GM19023 (cell line): ENCODE measurements at regions not wholly inside any gene's neighbourhood (a gene's known extent, or its start where the extent isn't known, plus 50 kb on each side); places are given as distances from the start of the nearest gene placed in this dataset.
A peak's percentile ranks its signal among the peaks of the same experiment; 100 is the strongest.

Source experiments
- ATAC-seq: cut with Tn5 transposase; IDR thresholded peaks from one replicate; pipeline ENCODE4 v1.9.1; 2021; ENCODE audit warnings: mild to moderate bottlenecking, moderate library complexity; ENCODE audit not compliant: unreplicated experiment

DNA sequence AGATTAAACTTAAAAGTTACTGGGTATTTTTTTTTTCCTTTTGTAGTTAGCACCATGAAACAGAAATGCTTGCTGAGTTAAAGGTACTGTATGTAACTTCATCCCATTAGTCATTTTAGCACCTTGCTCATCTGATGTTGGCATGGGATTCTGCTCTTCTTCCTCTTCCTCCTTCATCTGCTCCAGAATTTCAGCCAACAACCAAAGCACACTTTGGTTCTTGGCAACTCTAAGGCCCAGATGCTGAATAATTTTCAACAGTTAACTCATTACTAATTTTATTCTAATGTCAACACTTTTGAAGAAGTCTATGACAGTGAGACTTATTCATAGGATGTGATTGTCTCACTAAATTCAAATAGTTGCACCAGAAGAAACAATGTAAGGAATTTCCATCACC, 359.2 kb downstream of the KCTD12 start:
- no peak for ATAC-seq

GRCh38 chr13:76523740-76524340, 362.4 kb downstream of the KCTD12 start:
- no peak for ATAC-seq

GRCh38 chr13:76522083-76522755, 364.0 kb downstream of the KCTD12 start:
- no peak for ATAC-seq

DNA sequence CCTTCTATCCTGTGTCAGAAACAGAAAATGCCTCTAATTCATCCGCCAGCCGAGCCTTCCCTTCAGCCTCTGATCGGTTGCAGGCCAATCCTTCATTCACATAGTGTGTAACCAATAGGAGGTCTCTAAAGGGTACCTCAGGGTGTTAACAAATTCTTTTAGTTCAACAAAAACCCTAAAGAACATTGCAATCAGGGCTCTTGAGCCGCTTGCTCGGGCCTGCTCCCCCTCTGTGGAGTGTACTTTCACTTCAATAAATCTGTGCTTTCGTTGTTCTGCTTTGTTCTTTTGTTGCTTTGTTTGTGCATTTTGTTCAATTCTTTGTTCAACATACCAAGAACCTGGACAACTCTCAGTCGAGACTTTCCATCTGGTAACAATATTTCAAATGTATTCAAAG, 366.5 kb downstream of the KCTD12 start:
- ATAC-seq: no peak

- ATAC-seq: no peak
Measured at GRCh38 chr13:76516586-76516985, 369.6 kb downstream of the KCTD12 start.

DNA sequence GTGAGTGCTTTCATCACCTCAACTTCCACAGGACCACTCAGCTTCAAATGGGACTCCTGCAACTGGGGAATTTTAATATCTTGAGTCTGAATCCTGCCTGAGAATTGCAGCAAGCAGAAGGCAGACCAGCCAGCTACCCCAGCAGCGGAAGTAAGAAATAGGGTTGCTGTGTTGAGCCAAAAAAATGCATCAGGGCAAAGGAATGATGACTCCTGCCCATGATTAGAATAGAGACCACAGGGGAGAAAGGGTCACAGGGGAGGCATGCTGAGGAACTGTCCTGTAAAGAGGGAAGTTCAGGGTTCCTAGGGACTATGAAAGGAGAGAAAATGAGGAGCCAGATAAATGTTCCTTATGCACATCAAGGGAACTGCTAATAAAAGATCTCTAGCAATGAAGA, 370.2 kb downstream of the KCTD12 start:
- no peak for ATAC-seq

- no peak for ATAC-seq
Measured at GRCh38 chr13:76512721-76513145, 373.5 kb downstream of the KCTD12 start.

GRCh38 chr13:76505437-76505836, 380.8 kb downstream of the KCTD12 start:
- no peak for ATAC-seq

GRCh38 chr13:76503766-76504165, 382.4 kb downstream of the KCTD12 start:
- ATAC-seq: no peak

GRCh38 chr13:76503291-76503690, 382.9 kb downstream of the KCTD12 start:
- ATAC-seq: no peak

- no peak for ATAC-seq
Measured at GRCh38 chr13:76500894-76501293, 385.3 kb downstream of the KCTD12 start.

DNA sequence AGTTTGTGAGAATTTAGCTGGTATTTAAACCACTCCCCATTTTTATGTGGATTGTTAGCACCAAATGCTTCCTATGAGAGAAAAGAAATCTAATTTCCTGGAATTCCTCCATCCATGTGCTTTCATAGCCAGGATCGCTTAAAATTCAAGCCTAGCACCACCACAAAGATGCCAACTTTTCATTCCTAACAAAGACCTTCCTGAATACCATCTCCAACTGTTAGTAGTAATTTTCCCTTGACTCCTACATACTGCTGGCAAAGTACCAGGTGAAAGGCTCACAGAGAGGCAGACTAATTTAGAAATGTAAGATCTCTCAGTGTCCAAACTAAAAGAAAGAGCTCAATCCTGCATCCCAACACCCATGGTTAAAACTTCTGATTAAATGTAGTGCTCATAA, 386.3 kb downstream of the KCTD12 start:
- ATAC-seq: no peak

DNA sequence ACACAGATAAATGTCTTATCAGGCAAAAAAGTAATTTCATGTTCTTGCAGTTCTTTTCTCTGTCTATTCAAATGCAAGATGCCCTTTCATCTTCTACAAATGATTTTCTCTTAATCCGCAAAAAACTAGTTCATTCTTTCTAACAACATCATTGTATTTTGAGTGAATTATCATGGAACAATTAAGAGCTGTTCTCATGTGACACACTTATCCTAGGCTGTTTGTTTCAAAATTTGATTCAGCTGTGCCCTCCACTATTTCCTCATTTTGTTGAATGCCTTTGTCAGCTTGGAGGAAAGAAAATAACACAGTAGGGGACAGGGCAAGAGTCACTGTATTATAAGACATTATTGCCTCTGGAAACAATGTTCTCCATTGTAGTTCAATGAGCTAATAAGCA, 396.9 kb downstream of the KCTD12 start:
- no peak for ATAC-seq

DNA sequence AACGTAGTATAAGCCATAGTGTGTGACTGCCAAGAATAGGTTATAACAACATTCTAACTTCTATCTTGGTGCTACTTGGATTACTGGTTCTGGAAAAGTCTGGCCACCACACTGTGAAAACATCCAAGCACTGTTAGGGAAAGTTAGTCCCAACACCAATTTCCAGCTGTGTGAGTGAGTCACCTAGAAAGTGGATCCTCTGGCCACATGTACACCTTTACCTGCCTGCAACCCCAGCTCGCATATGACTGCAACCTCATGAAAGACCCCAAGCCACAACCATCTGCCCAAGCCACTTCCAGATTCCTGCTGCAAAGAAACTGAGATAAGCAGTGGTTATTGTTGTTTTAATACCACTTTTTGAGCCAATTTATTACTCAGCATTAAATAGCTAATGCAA, 404.5 kb downstream of the KCTD12 start:
- no peak for ATAC-seq

DNA sequence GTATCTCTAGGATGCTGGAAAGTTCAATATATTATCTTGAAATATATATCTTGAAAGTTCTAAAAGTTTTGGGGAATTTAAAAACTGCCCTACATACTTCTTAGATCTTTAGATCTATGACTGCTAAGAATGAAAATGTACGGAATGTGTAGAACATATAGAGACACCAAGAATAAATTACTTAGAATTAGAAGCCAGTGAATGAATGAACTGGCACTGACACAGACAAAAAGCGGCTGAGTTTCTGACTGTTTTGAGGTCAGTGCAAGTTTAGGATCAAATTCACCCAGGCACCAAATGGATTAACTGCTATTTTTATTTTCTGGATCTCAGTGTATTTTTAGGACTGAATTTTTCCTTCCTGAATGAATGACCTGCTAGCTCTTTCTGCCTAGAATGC, 411.2 kb downstream of the KCTD12 start:
- ATAC-seq: no peak

DNA sequence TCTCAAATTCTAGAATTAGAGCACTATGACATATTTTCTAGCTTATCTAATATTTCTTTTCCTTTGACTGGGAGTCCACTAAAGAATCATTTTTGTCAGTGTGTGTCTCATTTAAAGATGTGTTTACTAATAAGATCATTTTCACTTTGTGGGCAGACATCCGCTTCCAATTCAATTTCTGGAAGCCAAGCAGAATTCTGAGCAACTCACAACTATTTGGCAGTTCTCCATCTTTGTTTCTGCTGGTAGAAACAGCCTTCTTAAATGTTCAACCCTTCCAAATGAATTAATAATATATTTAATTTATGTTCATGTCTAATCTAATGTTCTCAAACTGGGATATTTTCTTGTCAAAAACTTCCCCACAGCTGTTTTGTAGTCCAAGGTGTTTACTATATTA, 411.8 kb downstream of the KCTD12 start:
- ATAC-seq: no peak

- peak; percentile 100 for ATAC-seq
Measured at GRCh38 chr13:76473552-76474134, 412.6 kb downstream of the KCTD12 start.

GRCh38 chr13:76472916-76473315, 413.3 kb downstream of the KCTD12 start:
- ATAC-seq: no peak

DNA sequence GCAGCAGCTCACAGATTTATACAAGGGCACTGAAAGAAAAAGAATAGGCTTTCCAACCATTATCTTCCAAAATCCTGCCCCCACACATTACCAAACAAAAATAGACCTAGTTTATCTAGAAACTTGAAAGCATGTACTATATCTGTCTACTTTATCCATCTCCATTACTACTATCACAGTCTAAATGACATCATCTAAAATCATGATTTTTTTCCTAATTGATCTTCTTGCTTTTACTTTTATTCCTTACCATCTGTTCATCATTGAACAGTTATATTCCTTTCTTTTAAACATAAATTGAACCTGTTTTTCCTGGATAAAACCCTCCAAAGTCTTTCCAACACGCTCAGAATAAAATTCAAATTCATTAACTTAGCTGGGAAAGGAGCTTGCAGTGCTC, 414.7 kb downstream of the KCTD12 start:
- ATAC-seq: no peak

- ATAC-seq: no peak
Measured at GRCh38 chr13:76470991-76471390, 415.2 kb downstream of the KCTD12 start.

DNA sequence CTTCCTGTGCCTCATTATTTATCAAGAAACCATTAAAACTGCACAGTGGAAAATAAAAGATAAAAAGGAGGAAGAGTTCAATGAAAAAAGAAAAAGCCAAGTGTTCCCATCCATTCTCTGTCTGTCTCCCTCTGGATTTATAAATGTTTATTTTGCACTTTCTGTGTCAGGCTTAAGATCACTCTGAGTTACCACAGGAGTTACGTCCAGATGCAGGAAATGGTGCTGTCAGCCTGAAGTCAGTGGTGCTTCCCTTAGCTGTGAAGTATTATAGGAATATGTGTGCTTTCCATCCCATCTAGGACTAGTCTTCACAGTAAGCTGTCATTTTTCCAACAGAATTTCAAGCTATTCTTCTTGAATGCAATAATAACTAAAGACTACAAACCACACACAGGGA, 420.2 kb downstream of the KCTD12 start:
- ATAC-seq: no peak

DNA sequence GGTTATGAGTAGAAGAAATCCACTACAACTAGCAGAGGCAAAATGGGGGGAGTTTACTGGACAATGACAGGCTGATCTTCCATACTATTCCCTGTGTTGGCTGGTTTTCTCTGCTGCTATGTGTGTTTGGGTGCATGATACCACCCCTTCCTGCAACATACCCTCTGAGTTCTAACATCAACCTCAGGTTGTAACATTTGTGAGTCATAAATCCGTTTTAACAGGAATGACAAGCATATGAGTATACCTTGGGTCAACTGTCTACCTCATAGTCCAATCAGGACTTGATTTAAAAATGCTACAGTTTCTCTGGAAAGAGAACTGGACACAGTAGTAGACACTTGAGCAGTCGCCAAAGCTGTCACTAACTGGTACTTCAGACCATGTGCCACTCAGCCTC, 422.9 kb downstream of the KCTD12 start:
- no peak for ATAC-seq

DNA sequence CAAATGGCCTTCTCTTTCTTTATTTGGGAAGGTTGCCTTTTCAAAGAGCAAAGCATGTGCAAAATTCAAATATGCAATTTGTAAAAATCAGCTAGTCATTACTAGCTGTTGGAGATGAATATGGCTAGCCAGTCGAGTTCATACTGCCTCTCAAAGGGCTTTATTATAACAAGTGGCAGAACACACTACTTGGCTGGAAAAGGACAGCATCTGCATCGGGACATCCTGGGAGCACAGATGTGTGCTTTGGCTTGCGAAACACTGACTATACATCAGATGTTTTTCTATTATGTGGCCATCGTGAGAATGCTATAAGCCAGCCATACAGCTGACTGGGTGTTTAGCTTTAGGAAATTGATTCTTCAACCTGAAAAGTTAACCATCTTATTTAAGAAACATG, 424.2 kb downstream of the KCTD12 start:
- no peak for ATAC-seq
